Middle frontal gyrus (tissue), 1 donor: ENCODE measurements at regions not wholly inside any gene's neighbourhood (a gene's known extent, or its start where the extent isn't known, plus 50 kb on each side); places are given as distances from the start of the nearest gene placed in this dataset.
"Not testable (repeated sequence)": the region's sequence is repeated elsewhere in the genome, so short reads cannot be mapped to it uniquely, and the experiment has no call there.

ENCODE experiments used
- DNase-seq: peaks from one replicate; pipeline ENCODE4 v3.0.0-alpha.2; 2015; ENCODE audit warnings: low spot score; ENCODE audit errors: extremely low spot score

- not testable (repeated sequence) for DNase-seq
Measured at GRCh38 chr9:41623666-41624065, 434.5 kb upstream of the ZNG1F start.

- DNase-seq = not testable (repeated sequence)
Measured at GRCh38 chr9:41619254-41619653, 430.1 kb upstream of the ZNG1F start.

GRCh38 chr9:41606961-41607547 is 417.9 kb upstream of the ZNG1F start:
- DNase-seq = not testable (repeated sequence)

GRCh38 chr9:41565572-41565971 is 376.5 kb upstream of the ZNG1F start:
- DNase-seq = not testable (repeated sequence)
